Fibroblast of lung (primary cell): ENCODE measurements at regions not wholly inside any gene's neighbourhood (a gene's known extent, or its start where the extent isn't known, plus 50 kb on each side); places are given as distances from the start of the nearest gene placed in this dataset.

ENCODE experiments used
- DNase-seq, 2 donors: peaks; one replicate each; pipeline versions ENCODE4 v3.0.0 to v3.0.0-alpha.2; 2010; ENCODE audit warnings: low read depth in 2 of 2
- H2AFZ ChIP-seq: 2 replicates; pipeline ENCODE4 v1.5.1; 2012; ENCODE audit warnings: low read length, control low read depth, inconsistent platforms
- H3K27ac ChIP-seq: 2 replicates; pipeline ENCODE4 v1.5.1; 2011; ENCODE audit warnings: low read length, control low read depth; ENCODE audit not compliant: insufficient read depth
- H3K27me3 ChIP-seq: 2 replicates; pipeline ENCODE4 v1.5.1; 2011; ENCODE audit warnings: mild to moderate bottlenecking, low read length; ENCODE audit not compliant: control insufficient read depth, insufficient read depth
- H3K36me3 ChIP-seq: 2 replicates; pipeline ENCODE4 v1.5.1; 2011; ENCODE audit warnings: low read length; ENCODE audit not compliant: control insufficient read depth, insufficient read depth
- H3K4me1 ChIP-seq: 2 replicates; pipeline ENCODE4 v1.5.1; 2011; ENCODE audit warnings: low read length; ENCODE audit not compliant: control insufficient read depth, insufficient read depth; ENCODE audit errors: extremely low read depth
- H3K4me2 ChIP-seq: 2 replicates; pipeline ENCODE4 v1.5.1; 2011; ENCODE audit warnings: low read length, control low read depth; ENCODE audit not compliant: insufficient read depth; ENCODE audit errors: extremely low read depth
- H3K4me3 ChIP-seq, 4 experiments: fragments of 200-600 bp in 1 of 4; sonication (generic) in 1 of 4; replicated peaks in 1 of 4; 2 replicates each; pipeline ENCODE4 v1.5.1; 2011 to 2016; ENCODE audit warnings: low read length in 4 of 4, low read depth in 3 of 4, mild to moderate bottlenecking in 3 of 4, control low read depth in 2 of 4, inconsistent platforms in 1 of 4, mixed read lengths in 1 of 4; ENCODE audit not compliant: insufficient read depth in 1 of 4; ENCODE audit errors: control extremely low read depth in 1 of 4
- H3K79me2 ChIP-seq: 2 replicates; pipeline ENCODE4 v1.5.1; 2012; ENCODE audit warnings: mild to moderate bottlenecking, low read length, inconsistent platforms; ENCODE audit not compliant: control insufficient read depth, insufficient read depth
- H3K9ac ChIP-seq: 2 replicates; pipeline ENCODE4 v1.5.1; 2011; ENCODE audit warnings: mild to moderate bottlenecking, low read length, control low read depth; ENCODE audit not compliant: insufficient read depth
- H3K9me3 ChIP-seq: 2 replicates; pipeline ENCODE4 v1.5.1; 2012; ENCODE audit warnings: low read depth, low read length; ENCODE audit not compliant: control insufficient read depth, insufficient read depth
- H4K20me1 ChIP-seq: 2 replicates; pipeline ENCODE4 v1.5.1; 2011; ENCODE audit warnings: low read length; ENCODE audit not compliant: control insufficient read depth, insufficient read depth; ENCODE audit errors: extremely low read depth
- CTCF ChIP-seq, 2 donors: IDR thresholded peaks in 1 of 2; conservative IDR thresholded peaks in 1 of 2; 1 replicate in 1 of 2; 2 replicates in 1 of 2; pipeline ENCODE4 v1.5.1; 2011 to 2012; ENCODE audit warnings: low read length in 2 of 2, control low read depth in 1 of 2, inconsistent platforms in 1 of 2, low read depth in 1 of 2, mild to moderate bottlenecking in 1 of 2
- EZH2 ChIP-seq: IDR thresholded peaks from 2 replicates; pipeline ENCODE4 v1.5.1; 2012; ENCODE audit warnings: low read length, control low read depth, mild to moderate bottlenecking; ENCODE audit errors: missing control alignments

DNA sequence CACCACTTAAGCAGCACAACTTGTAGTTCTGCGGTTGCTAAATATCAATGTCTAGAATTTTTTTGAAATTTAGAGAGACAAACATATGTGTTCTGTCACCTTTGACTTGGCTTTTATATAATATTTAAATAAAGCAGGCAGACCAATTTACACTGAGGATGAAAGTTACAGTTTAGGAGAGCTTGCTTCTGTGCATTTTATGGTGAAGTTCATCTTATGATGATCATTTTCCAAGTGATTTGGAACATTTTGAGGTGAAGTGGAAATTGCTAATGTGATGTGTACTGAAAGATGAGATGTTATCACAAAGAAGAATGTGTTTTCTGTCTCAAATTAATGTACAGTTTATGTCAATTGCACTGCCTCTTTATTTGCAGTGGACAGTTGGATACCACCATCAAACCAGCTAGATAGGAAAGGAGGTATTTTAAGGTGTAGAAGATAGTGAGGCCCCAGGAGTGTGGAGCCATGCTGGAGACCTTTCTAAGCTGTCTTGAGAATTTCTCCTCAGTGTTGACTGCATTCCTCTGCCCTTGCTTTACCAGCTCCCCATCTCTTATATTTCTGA lies 461.9 kb downstream of the UTRN start:
- Histone ChIP-seq H3K4me3 (no peak overlapping the region), H2AFZ (no peak overlapping the region), H3K9me3 (no peaks in the 10 kb centered on the region), H3K27me3 (no peaks in the 10 kb centered on the region), H4K20me1 (no peaks in the 10 kb centered on the region), H3K4me2 (no peak overlapping the region), H3K9ac (no peak overlapping the region), H3K36me3 (no peaks in the 10 kb centered on the region), H3K79me2 (no peaks in the 10 kb centered on the region), H3K27ac (no peak overlapping the region), H3K4me1 (no peaks in the 10 kb centered on the region)
- DNase-seq, result no peak
- TF ChIP-seq CTCF (conservative IDR thresholded peaks at IDR 0.05 in 1 of 2, IDR thresholded peaks at IDR 0.05 in 1 of 2; ENCODE audit: low read depth in 1 of 2, low read length in 2 of 2) (no peak), EZH2 (no peak)

DNA sequence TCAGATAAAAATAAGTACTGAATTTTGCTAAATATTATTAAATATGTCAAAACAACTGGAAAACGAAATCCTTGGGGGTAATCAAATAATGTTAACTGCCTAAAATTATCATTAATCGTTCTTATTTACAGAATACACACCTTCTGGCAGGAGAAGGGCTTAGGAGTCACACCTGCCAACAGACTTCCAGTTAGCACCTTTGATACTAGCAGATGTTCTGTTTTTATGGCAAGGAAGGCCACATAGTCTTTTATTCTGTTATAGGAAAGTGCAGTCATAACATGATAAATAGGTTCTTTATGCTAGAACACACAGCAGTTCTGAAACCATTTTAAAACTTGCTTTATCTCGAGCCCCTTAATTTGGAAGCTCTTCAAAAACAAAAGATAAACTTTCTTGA lies 464.1 kb downstream of the UTRN start:
- H3K4me1 ChIP-seq, result no peaks in the 10 kb centered on the region
- no peak overlapping the region for H3K27ac ChIP-seq
- no peak overlapping the region for H3K4me2 ChIP-seq
- DNase-seq, result no peak
- H4K20me1 ChIP-seq, result no peaks in the 10 kb centered on the region
- no peak overlapping the region for H3K9ac ChIP-seq
- H2AFZ ChIP-seq, result no peak overlapping the region
- H3K27me3 ChIP-seq, result no peaks in the 10 kb centered on the region
- no peaks in the 10 kb centered on the region for H3K36me3 ChIP-seq
- H3K9me3 ChIP-seq, result no peaks in the 10 kb centered on the region
- TF ChIP-seq EZH2 (no peak), CTCF (conservative IDR thresholded peaks at IDR 0.05 in 1 of 2, IDR thresholded peaks at IDR 0.05 in 1 of 2; ENCODE audit: low read depth in 1 of 2, low read length in 2 of 2) (no peak)
- no peaks in the 10 kb centered on the region for H3K79me2 ChIP-seq
- H3K4me3 ChIP-seq, result no peak overlapping the region

- no peak for DNase-seq
- Histone ChIP-seq H4K20me1 (no peaks in the 10 kb centered on the region), H3K4me2 (no peak overlapping the region), H3K9me3 (no peaks in the 10 kb centered on the region), H3K9ac (no peak overlapping the region), H3K36me3 (no peaks in the 10 kb centered on the region), H3K79me2 (no peaks in the 10 kb centered on the region), H3K4me3 (no peak overlapping the region), H3K27ac (no peak overlapping the region), H2AFZ (no peak overlapping the region), H3K27me3 (no peaks in the 10 kb centered on the region), H3K4me1 (no peaks in the 10 kb centered on the region)
- TF ChIP-seq CTCF (conservative IDR thresholded peaks at IDR 0.05 in 1 of 2, IDR thresholded peaks at IDR 0.05 in 1 of 2; ENCODE audit: low read depth in 1 of 2, low read length in 2 of 2), result no peak
- no peak for TF ChIP-seq EZH2
Observed at GRCh38 chr6:144753023-144753705, 468.0 kb downstream of the UTRN start.
